Mesodermal cell (in vitro differentiated cells): ENCODE measurements at regions not wholly inside any gene's neighbourhood (a gene's known extent, or its start where the extent isn't known, plus 50 kb on each side); places are given as distances from the start of the nearest gene placed in this dataset.

ENCODE experiments used
- H3K27ac ChIP-seq: 2 replicates; pipeline ENCODE4 v1.7.0; 2013; ENCODE audit warnings: mild to moderate bottlenecking, low read depth, low read length, moderate library complexity; ENCODE audit not compliant: severe bottlenecking
- H3K36me3 ChIP-seq: 2 replicates; pipeline ENCODE4 v1.7.1; 2013; ENCODE audit warnings: mild to moderate bottlenecking, low read length, moderate library complexity; ENCODE audit not compliant: control insufficient read depth, insufficient read depth
- H3K4me1 ChIP-seq: one replicate; pipeline ENCODE4 v1.7.1; 2013; ENCODE audit warnings: mild to moderate bottlenecking, low read length; ENCODE audit not compliant: insufficient read depth, control insufficient read depth, poor library complexity, severe bottlenecking
- H3K4me3 ChIP-seq: 2 replicates; pipeline ENCODE4 v1.7.0; 2013; ENCODE audit warnings: low read length, control low read depth, mild to moderate bottlenecking; ENCODE audit not compliant: insufficient read depth, poor library complexity, severe bottlenecking; ENCODE audit errors: extremely low read depth
- H3K9me3 ChIP-seq: 2 replicates; pipeline ENCODE4 v1.7.1; 2013; ENCODE audit warnings: mild to moderate bottlenecking, low read length, moderate library complexity; ENCODE audit not compliant: control insufficient read depth
- WGBS, 2 experiments: methylation state at CpG; one replicate each; pipeline ENCODE4 v1.1.5; 2013; ENCODE audit warnings: missing lambda C conversion rate in 2 of 2; ENCODE audit not compliant: insufficient coverage in 2 of 2; 5-methylcytosine and 5-hydroxymethylcytosine counted together

- WGBS, 2 experiments, result 20% methylated on average over 1 of the region's 1 CpG; no CpG with 5 or more reads in 1 of the 2 experiments
- no peaks in the 10 kb centered on the region for H3K9me3 ChIP-seq
- H3K4me3 ChIP-seq, result no peak overlapping the region
- no peaks in the 10 kb centered on the region for H3K36me3 ChIP-seq
- H3K27ac ChIP-seq, result peak overlapping the region; percentile 10
- peaks cover 5% of the 10 kb centered on the region for H3K4me1 ChIP-seq
Measured at GRCh38 chrX:20372533-20372932, 105.8 kb upstream of the RPS6KA3 start.

- no peak overlapping the region for H3K27ac ChIP-seq
- 100% methylated on average over 1 of the region's 3 CpGs; no CpG with 5 or more reads in 1 of the 2 experiments for WGBS, 2 experiments
- H3K4me3 ChIP-seq, result no peak overlapping the region
- H3K36me3 ChIP-seq, result no peaks in the 10 kb centered on the region
- peaks cover 5% of the 10 kb centered on the region for H3K4me1 ChIP-seq
- H3K9me3 ChIP-seq, result no peaks in the 10 kb centered on the region
Measured at GRCh38 chrX:20369468-20369867, 102.8 kb upstream of the RPS6KA3 start.

GRCh38 chrX:20364238-20364637 lies 97.5 kb upstream of the RPS6KA3 start:
- WGBS, 2 experiments, result 100% methylated on average over 1 of the region's 4 CpGs; no CpG with 5 or more reads in 1 of the 2 experiments
- peaks cover 17% of the 10 kb centered on the region for H3K4me1 ChIP-seq
- H3K4me3 ChIP-seq, result no peak overlapping the region
- H3K36me3 ChIP-seq, result no peaks in the 10 kb centered on the region
- no peaks in the 10 kb centered on the region for H3K9me3 ChIP-seq
- H3K27ac ChIP-seq, result no peak overlapping the region

- peaks cover 17% of the 10 kb centered on the region for H3K4me1 ChIP-seq
- peak overlapping the region; percentile 95 for H3K27ac ChIP-seq
- no peak overlapping the region for H3K4me3 ChIP-seq
- H3K36me3 ChIP-seq, result no peaks in the 10 kb centered on the region
- no peaks in the 10 kb centered on the region for H3K9me3 ChIP-seq
- WGBS, 2 experiments, result no CpG with 5 or more reads among the region's 5 CpGs
Measured at GRCh38 chrX:20363275-20363674, 96.6 kb upstream of the RPS6KA3 start.

- H3K9me3 ChIP-seq, result no peaks in the 10 kb centered on the region
- peak overlapping the region; percentile 95 for H3K27ac ChIP-seq
- peaks cover 17% of the 10 kb centered on the region for H3K4me1 ChIP-seq
- 53 to 74% methylated on average over 6 to 10 of the region's 19 CpGs for WGBS, 2 experiments
- no peak overlapping the region for H3K4me3 ChIP-seq
- H3K36me3 ChIP-seq, result no peaks in the 10 kb centered on the region
Measured at GRCh38 chrX:20362268-20363267, 95.9 kb upstream of the RPS6KA3 start.

- Histone ChIP-seq H3K4me1 (peaks cover 17% of the 10 kb centered on the region), H3K27ac (peak overlapping the region; percentile 95), H3K36me3 (no peaks in the 10 kb centered on the region)
Measured at GRCh38 chrX:20361890-20362262, 95.2 kb upstream of the RPS6KA3 start.

GRCh38 chrX:20361081-20361889 lies 94.6 kb upstream of the RPS6KA3 start:
- 71 to 92% methylated on average over 1 to 4 of the region's 8 CpGs for WGBS, 2 experiments
- H3K27ac ChIP-seq, result peak overlapping the region; percentile 95
- H3K4me3 ChIP-seq, result no peak overlapping the region
- H3K4me1 ChIP-seq, result peaks cover 17% of the 10 kb centered on the region
- no peaks in the 10 kb centered on the region for H3K36me3 ChIP-seq
- H3K9me3 ChIP-seq, result no peaks in the 10 kb centered on the region

More at GRCh38 chrX:20361890-20362262, 95.2 kb upstream of the RPS6KA3 start:
- WGBS, 2 experiments, result 42% methylated on average over 2 of the region's 4 CpGs; no CpG with 5 or more reads in 1 of the 2 experiments
- H3K4me3 ChIP-seq, result no peak overlapping the region
- H3K9me3 ChIP-seq, result no peaks in the 10 kb centered on the region

GRCh38 chrX:20355187-20355586 lies 88.5 kb upstream of the RPS6KA3 start:
- 93% methylated on average over 2 of the region's 7 CpGs; no CpG with 5 or more reads in 1 of the 2 experiments for WGBS, 2 experiments
- Histone ChIP-seq H3K4me1 (no peaks in the 10 kb centered on the region), H3K27ac (no peak overlapping the region), H3K9me3 (no peaks in the 10 kb centered on the region), H3K4me3 (no peak overlapping the region), H3K36me3 (no peaks in the 10 kb centered on the region)

GRCh38 chrX:20354505-20354904 lies 87.8 kb upstream of the RPS6KA3 start:
- no peaks in the 10 kb centered on the region for H3K4me1 ChIP-seq
- no CpG with 5 or more reads among the region's 5 CpGs for WGBS, 2 experiments
- no peaks in the 10 kb centered on the region for H3K36me3 ChIP-seq
- no peak overlapping the region for H3K27ac ChIP-seq
- no peak overlapping the region for H3K4me3 ChIP-seq
- H3K9me3 ChIP-seq, result no peaks in the 10 kb centered on the region

GRCh38 chrX:20352935-20353336 lies 86.2 kb upstream of the RPS6KA3 start:
- no peaks in the 10 kb centered on the region for H3K36me3 ChIP-seq
- WGBS, 2 experiments, result 100% methylated on average over 1 of the region's 3 CpGs
- H3K9me3 ChIP-seq, result no peaks in the 10 kb centered on the region
- H3K27ac ChIP-seq, result no peak overlapping the region
- H3K4me3 ChIP-seq, result no peak overlapping the region
- no peaks in the 10 kb centered on the region for H3K4me1 ChIP-seq
